GM03348 (cell line): ENCODE measurements at regions not wholly inside any gene's neighbourhood (a gene's known extent, or its start where the extent isn't known, plus 50 kb on each side); places are given as distances from the start of the nearest gene placed in this dataset.
A peak's percentile ranks its signal among the peaks of the same experiment; 100 is the strongest.

Experiments used
- DNase-seq: peaks from one replicate; pipeline ENCODE4 v3.0.0; 2012; ENCODE audit warnings: low spot score

DNA sequence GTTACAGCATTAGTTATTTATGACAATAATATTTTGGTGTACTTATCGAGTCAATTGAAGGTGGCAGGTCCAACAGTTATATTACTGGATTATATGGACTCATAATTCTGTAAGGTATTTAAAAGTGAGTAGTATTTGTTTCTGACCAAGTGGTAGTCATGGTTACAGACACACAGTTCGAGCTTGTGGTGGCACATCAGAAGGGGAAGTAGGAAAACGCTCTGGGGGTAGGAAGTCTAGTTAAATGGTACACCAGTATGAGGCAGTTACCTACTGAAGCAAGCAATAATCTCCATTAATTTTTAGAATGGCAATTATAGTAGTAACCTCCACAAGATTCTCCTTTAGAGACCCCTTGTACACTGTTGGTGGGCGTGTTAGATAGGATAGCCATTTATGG lies 541.2 kb downstream of the ETV1 start:
- DNase-seq: no peak

DNA sequence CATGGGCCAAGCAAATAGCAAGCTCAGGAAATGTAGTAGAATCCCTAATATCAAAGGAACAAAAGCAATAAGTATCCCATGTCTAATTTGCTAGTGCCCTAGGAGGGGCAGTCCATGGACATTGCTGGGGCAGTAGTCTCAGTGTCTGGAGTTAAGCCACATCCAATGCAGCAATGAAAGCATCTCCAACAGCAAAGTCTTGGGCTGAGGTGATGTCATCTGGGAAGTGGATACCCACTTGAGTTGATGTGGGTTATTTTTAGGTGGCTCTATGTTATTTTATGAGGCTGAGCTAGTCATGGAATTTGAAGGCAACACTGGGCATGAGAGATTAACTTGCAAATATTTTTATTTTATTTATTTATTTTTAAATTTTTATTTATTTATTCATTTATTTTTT lies 540.0 kb downstream of the ETV1 start:
- DNase-seq: no peak

DNA sequence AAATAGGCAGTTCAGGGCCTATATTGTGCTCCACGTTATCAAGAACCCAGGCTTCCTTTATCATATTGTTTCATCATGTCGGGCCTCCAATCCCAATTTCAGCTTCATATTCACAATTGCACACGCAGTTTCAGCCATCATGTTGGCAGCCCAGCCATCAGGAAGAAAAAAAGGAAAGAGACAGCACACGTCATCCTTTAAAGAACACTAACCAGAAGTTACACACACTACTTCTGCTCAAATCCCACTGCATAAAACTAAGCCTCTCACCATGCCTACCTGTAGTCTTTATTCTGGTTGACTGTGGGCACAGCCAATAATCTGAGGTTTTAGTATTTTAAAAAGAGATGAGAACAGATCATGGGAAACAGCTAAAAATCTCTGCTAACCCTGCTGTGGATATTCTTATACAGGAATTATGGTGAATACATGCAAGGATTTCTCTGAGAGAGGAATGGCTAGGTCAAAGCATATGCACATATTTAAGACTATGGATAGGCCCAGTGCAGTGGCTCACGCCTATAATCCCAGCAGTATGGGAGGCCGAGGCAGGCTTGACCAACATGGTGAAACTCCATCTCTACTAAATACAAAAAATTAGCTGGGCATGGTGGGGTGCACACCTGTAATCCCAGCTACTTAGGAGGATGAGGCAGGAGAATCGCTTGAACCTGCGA lies 534.4 kb downstream of the ETV1 start:
- DNase-seq: no peak

DNA sequence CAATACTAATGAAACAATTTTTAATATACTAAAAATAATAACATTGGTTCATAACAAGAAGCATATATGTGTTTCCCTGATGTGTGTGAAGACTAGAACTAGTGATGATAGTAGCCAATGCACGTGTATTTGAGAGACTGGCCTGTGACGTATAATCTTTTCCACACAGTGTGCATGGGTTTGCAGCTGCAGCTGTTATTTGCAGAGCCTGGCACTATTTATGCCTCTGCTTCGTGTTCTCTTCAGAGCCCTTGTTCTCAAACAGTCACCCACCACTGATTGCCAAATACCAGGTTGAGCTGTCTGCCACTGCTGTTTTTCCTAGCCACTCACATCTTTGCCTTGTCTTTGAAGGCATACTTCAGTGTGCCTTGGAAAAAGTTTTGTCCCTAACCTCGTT lies 531.7 kb downstream of the ETV1 start:
- DNase-seq: no peak

DNA sequence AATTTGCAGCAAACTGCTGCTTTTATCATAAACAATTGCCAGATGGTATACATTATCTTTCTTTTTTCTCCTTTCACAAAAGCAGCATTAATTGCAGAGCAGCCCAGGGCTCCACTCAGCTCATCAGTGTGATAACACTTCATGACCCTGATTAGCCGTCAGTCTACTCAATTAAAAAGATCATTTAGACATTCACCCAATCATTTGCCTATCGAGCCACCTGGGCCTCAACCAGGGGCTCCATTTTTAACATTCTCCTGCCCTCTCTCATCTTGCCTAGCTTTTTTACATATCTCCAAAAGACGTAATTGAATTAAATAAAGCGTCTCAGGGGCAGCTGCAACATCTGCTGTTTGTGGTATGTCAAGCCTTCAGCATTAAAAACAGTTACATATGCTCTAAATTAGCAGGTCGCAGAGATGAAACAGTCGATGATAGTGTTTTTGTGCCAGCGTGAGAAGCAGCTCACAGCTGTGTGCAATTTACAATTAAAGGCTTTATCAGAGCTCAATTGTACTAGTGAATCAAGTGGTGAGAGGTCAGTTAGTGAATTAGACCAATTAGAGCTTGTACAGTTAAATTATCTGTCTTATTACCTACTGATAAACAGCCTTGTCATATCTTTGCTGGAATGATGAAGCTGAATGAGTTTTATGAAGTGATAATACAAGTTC lies 522.5 kb downstream of the ETV1 start:
- DNase-seq: no peak

DNA sequence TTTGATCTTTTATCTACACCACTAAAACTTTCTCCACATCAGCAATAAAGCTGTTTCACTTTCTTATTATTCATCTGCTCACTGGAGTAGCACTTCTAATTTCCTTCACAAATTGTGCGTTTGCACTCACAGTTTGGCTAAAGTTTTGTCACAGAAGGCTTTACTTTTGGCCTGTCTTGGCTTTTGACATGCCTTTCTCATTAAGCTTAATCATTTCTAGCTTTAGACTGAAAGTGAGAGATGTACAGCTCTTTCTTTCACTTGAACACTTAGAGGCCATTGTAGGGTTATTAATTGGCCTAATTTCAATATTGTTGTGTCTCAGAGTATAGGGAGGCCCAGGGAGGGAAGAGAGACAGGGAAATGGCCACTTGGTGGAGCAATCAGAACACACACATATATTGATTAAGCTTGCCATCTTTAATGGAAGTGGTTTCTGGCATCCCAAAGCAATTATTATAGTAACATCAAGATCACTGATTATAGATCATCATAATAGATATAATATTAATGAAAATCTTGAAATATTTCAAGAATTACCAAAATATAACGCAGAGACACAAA lies 512.5 kb downstream of the ETV1 start:
- no peak for DNase-seq

DNA sequence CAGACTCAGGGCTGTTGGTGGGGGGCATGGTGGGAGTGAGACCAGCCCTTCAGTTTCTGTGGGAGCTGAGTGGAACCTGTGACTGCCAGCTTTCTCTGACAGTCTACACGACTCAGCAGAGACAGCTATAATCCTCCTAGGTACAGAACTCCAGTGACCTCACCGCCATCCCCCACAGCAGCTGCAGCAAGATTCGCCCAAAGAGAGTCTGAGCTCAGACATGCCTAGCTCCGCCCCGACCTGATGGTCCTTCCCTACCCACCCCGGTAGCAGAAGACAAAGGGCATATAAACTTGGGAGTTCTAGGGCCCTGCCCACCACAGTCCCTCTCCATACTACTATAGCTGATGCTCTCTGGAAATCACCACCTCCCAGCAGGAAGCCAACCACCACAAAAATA lies 500.1 kb downstream of the ETV1 start:
- DNase-seq: no peak

DNA sequence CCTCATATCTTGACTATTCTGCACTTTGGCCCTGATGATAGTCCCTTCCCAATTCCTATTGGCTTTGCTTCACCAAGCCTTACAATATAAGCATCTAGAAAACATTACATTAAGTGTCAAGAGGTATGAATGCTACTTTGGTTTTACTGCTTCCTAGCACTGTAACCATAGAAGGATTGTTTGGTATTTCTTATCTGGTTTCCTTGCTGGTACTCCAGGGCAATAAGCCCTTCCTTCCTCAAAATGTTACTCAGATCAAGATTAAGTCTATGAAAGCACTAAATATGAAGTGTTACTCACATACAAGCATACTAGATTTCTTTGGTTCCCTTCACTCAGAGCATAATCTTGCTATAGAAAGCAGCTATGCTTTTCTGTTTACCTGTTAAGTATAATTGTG lies 492.5 kb downstream of the ETV1 start:
- DNase-seq: no peak

DNA sequence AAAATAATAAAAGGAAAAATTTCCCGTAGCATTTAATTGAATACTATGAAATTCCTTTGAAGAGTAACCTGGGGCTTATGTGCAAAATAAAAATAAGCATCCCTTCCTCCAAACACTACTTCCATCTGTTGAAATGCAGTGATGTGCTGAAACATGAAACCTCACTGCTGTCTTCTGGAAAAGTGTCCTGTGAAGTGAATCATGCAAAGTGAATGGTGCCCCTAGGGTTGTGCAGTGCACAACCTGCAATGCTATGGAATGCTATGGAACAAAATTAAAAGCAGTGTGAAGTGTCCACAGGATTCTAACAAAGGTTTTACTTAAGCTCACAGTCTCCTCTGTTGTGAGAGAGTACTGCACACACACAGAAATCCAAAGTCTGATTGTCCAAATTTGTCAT lies 480.9 kb downstream of the ETV1 start:
- DNase-seq: peak; percentile 13

DNA sequence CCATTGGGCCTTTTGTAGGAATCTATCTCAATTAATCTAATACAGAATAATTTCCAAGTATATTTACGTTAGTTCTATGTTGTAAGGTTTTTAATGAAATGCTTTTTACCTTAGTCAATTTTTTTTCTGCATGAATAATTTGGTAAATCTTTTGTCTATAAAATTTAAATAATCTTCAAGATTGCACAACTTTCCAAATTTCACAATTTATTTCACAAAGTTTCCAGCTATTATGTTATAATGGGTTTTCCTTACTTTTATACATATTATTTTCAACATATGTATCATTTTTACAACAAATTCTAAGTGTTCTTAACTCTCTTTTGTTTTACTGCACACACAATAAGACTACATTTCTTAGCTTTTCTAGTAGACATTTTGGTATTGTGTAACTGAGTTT lies 470.7 kb downstream of the ETV1 start:
- no peak for DNase-seq

DNA sequence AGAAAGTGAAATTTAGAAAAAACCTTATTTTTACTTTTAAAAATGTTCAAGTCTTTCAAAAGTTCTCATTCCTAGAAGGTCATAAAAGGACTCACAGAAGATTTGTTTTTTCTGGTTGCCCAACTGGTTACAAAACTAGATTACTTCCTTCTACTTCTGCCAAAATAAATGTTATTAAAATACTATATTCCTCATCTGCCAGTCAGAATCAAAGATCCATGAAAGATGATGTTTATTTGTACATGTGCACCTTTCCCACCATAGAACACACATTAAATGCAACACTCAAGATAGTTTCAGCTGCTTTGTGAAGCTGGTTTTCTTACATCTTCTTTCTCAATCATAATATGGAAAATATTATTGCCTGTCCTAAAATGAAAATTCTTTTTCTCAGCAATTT lies 465.4 kb downstream of the ETV1 start:
- DNase-seq: no peak

DNA sequence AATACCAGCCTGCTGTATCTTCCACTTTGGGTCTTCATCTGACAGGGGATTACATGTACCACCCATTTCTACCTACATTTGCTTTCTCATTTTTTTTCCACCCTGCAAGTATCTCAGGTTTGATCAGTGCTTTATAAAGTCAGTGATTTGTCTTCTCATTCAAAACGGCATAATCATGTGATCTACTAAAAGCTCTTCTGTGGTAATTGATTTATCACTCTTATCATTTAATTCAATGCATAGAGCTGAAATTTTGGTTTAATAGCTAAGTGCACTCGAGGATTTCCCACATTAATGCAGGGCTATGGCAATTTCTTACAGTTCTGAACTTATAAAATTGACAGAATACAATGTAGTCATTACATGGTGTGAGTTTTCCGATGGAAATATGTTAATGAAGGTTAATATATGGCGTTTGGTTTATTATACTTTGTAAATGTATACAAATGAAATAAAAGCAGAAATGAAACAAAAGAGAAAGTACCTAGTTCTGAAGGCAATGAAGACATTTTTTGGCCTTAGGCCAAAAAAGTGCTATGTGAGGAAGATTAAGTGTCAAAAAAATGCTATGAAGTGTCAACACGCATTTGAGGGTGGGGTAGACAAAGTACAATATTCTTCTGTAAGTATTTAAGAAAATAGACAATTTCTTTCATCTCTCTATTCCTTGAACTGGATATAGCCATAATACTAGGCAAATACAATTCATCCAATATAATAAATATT lies 457.3 kb downstream of the ETV1 start:
- no peak for DNase-seq

DNA sequence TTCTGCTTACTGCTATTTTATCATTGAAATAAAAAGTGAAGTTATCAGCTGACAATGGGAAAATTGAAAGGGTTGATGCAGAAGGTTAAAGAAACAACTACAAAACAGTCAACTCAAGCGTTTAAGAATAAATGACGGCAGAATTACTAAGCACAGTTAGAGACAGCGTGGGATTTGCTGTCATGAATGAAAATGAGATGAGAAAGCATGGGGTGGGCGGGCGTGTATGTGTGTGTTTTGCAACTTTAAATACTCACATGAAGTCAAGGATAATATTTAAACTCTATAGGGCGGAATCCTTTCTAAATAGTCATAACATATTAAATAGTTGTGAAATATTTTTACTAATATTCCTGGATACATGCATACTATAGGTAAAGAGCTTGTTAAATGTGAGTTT lies 450.8 kb downstream of the ETV1 start:
- no peak for DNase-seq

DNA sequence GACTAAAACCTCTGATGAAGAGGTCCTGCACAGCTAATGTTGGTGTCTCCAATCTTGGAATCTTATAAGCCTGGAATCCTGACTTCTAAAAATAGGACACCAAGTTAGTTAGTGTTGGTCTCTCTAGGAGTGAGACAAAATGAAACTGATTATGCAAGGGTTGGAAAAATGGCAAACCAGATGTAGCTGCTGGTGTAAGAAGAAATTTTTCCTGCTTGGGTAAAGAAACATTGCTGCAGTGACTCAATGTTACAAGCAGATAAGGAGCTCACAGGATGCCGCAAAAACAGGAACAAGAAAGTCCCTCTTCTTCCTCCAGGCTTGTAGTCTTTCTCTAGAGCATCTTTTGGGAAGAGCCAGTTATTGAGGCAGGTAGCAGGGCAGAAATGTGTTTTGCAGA lies 449.0 kb downstream of the ETV1 start:
- DNase-seq: peak; percentile 20

DNA sequence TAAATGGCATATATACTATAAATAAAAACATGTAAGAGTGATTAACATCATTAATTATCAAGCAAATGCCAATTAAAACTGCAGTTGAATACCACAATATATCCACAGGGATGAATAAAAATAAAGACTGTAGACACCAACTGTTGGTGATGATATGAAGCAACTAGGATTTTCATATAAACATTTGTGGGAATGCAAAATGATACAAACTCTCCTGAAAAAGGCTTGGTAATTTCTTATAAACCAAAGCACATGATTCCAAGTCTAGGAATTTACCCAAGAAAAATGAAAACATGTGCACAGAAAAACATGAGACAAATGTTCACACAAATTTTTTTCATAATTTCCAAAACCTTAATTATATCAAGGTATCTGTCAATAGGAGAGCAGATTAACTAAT lies 448.1 kb downstream of the ETV1 start:
- no peak for DNase-seq

DNA sequence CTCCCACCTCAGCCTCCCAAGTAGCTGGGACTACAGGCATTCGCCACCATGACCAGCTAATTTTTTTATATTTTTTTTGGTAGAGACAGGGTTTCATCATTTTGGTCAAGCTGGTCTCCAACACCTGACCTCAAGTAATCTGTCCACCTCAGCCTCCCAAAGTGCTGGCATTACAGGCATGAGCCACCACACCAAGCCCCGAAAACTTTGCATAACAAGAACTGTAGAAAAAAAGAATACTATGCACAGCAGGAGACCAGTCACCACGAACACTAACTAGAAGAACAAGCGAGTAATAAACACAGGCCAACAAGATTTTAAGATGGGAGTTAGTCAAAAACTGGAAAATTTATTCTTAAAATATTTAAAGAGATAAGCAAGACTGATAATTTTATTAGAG lies 447.0 kb downstream of the ETV1 start:
- DNase-seq: no peak

DNA sequence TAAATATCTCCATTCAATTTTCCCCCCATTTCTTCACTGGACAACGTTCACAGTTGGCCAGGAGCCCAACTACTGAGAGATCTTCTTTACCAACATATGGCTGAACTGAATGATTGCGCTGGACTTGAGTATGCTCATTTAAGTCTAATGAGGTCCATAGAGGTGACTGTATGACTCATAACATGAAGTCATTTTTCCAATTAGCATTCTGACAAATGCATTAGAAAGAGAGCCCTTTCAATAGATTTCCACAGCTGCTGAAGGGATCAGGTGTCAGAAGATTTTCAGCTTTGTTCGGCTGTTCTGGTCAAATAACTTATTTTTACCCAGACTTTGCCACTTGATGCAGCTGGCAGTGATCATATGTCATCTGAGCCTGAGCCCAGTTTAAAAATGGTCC lies 438.0 kb downstream of the ETV1 start:
- DNase-seq: no peak

DNA sequence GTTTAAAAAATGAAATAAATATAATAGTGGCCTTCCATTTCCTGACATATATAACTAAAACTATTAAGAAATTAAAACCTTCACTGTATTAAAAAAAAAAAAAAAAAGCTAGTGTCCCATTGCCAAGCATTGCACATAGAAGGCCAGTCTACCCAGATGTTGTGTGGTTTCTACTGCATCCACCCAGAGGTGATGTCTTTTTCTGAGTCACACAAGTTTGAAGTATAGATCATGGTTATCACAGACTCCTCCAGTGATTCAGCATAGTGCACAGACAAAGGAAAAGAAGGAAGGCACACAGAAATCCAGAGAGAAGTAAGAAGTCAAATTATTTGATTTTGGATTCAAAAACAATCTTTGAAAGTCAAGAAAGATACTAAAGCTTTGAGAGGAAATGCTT lies 429.0 kb downstream of the ETV1 start:
- peak; percentile 54 for DNase-seq

DNA sequence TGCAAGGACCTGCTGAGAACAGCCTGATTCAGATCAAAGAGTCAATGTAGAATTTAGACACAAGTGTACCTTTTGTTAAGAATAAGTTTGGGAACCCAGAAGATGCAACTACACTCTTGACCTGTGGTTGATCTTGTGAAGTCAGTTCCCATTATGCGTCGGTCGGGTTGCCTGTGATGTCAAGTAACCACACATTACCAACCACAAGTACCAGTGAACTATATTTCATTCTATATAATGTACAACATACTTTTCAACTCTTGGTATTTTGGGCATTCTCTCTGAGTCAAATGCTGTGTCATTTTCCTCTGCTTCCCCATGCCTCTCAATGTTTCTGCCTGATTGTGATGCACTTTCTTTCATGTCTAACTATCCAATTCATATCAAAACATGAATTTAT lies 426.2 kb downstream of the ETV1 start:
- DNase-seq: no peak

DNA sequence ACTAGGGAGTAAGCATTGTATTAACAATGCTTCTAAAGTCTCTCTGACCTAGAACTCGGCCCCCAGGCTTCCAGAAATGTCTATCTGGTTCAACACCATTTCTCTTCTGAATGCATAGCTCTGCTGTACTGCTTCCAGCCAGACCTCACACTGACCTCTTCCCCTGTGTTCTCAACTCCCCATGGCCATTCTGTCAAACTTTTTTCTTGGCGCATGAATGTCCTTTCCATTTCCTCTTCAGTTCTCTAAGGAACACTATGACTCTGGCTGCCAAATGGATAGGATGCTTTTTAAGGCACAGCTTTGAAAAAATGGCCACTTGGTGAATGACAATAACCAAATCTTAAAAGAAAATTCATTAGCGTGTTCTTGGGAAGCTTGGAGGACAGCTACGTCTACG lies 425.8 kb downstream of the ETV1 start:
- DNase-seq: no peak

DNA sequence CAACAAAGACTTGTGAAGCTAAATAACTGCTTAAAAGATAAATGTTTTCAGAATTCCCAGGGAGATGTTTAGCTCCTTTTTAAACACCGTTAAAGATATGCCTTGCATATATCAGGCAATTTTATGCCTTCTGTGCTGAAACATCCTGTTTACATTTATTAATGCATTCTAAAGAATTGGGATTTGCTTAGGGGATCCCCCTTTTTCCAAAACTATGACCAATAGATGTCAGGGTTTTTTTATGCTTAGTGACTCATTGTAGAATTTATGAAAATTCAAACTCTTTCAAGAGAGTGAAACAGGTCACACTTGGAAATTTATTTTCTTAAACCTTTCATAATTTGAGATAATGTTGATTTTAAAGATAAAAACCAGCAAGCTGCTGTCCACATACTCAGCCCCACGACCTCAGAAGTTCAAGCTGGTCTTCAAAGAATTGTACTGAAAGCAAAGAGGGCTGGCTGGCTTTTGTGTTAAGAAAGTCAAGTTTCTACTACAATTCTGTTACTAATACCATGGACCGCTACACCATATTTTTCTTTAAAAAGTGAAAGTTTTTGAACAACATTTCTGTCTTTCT lies 411.8 kb downstream of the ETV1 start:
- DNase-seq: no peak

DNA sequence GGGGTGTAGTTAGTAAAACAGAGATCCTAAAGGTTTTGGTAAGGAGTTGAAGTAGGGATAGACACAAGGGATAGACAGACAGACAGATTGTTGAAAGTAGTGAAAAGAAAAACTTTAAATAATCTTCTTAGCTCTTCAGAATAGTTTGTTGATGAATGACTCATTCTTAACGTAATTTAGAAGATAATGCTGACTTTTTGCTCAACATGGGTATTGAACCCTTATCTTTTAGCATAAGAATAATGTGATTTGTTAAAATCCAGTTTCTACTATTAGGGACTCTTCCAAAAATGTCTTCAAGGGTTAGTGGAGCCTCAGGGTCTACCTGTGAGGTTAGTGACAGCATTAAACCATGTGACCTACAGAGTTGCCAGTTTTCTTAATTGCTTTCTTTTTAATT lies 411.2 kb downstream of the ETV1 start:
- DNase-seq: no peak

DNA sequence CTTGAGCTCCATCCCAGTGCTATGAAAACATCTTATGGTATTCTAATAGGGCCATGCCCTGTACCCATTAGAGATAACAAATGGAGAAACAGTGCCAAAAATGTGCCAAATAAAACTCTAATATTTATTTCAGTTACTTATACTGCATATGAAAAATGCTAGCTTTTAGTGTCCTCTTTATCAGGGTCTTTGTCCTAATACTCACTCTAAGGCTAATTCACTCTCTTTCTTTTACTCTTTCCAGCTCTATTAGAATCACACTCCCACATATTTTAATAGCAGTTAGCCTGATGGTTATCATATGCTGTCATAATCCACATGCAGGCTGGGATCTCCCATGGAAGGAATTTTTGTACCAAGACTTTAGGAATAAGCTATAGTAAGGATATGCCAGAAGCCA lies 408.4 kb downstream of the ETV1 start:
- DNase-seq: no peak
